Tibial nerve (tissue), 3 donors: ENCODE measurements at regions not wholly inside any gene's neighbourhood (a gene's known extent, or its start where the extent isn't known, plus 50 kb on each side); places are given as distances from the start of the nearest gene placed in this dataset.

Source experiments
- CTCF ChIP-seq, 5 experiments: fragments of 200-600 bp in 3 of 5; fragments of 450-650 bp in 2 of 5; sonication (generic) in 3 of 5; IDR thresholded peaks; one replicate each; pipeline ENCODE4 v1.5.1; 2016 to 2019; ENCODE audit warnings: antibody characterized with exemption in 5 of 5, mild to moderate bottlenecking in 3 of 5, moderate library complexity in 2 of 5
- POLR2A ChIP-seq, 2 donors: fragments of 450-650 bp; IDR thresholded peaks; one replicate each; pipeline ENCODE4 v1.6.1; 2017; ENCODE audit warnings: antibody characterized with exemption in 2 of 2, mild to moderate bottlenecking in 2 of 2, moderate library complexity in 2 of 2

GRCh38 chr11:101692980-101693379 lies 109.2 kb upstream of the TRPC6 start:
- TF ChIP-seq CTCF (IDR thresholded peaks at IDR 0.05) (no peak), POLR2A (IDR thresholded peaks at IDR 0.05) (no peak)
